WTC11 (cell line): ENCODE measurements at regions not wholly inside any gene's neighbourhood (a gene's known extent, or its start where the extent isn't known, plus 50 kb on each side); places are given as distances from the start of the nearest gene placed in this dataset.

Experiments
- ATAC-seq: fragments of 200-7000 bp; cut with Tn5 transposase; 2 replicates; pipeline ENCODE4 v1.10.0; 2021; ENCODE audit warnings: mild to moderate bottlenecking, moderate library complexity
- CTCF ChIA-PET: fragments of 300-600 bp; sonication (Branson Sonifier 250); formaldehyde crosslinking; loops from one replicate; lab custom pipeline; 2021; ENCODE audit warnings: antibody characterized with exemption; lab: Charles Lee
- POLR2A ChIA-PET: fragments of 350-600 bp; sonication (Branson Sonifier 250); formaldehyde crosslinking; loops from one replicate; lab custom pipeline; 2021; ENCODE audit warnings: antibody characterized with exemption; lab: Charles Lee
- DNase-seq: peaks from one replicate; pipeline ENCODE4 v3.0.0; 2021; ENCODE audit warnings: low spot score
- H3K27ac Mint-ChIP-seq: 2 replicates; pipeline ENCODE4 v1.8.0; 2021; ENCODE audit warnings: mixed read lengths
- H3K27me3 Mint-ChIP-seq: 2 replicates; pipeline ENCODE4 v1.8.0; 2021; ENCODE audit warnings: low read depth, mild to moderate bottlenecking, moderate library complexity, mixed read lengths
- H3K36me3 Mint-ChIP-seq: 2 replicates; pipeline ENCODE4 v1.8.0; 2021; ENCODE audit warnings: mixed read lengths
- H3K4me1 Mint-ChIP-seq: 2 replicates; pipeline ENCODE4 v1.8.0; 2022; ENCODE audit warnings: mixed read lengths
- H3K4me3 Mint-ChIP-seq: 2 replicates; pipeline ENCODE4 v1.8.0; 2021; ENCODE audit warnings: mild to moderate bottlenecking, moderate library complexity, mixed read lengths
- H3K9me3 Mint-ChIP-seq: 2 replicates; pipeline ENCODE4 v1.8.0; 2021; ENCODE audit warnings: mixed read lengths
- CREM ChIP-seq: sonication (generic); formaldehyde crosslinking; IDR thresholded peaks from 2 replicates; pipeline ENCODE4 v1.8.1; 2022; ENCODE audit warnings: mild to moderate bottlenecking, missing genetic modification reagents, moderate library complexity
- ESRRA ChIP-seq: sonication (generic); formaldehyde crosslinking; IDR thresholded peaks from 2 replicates; pipeline ENCODE4 v1.8.1; 2022; ENCODE audit warnings: mild to moderate bottlenecking, missing genetic modification reagents, borderline replicate concordance
- ETV6 ChIP-seq: sonication (generic); formaldehyde crosslinking; IDR thresholded peaks from 2 replicates; pipeline ENCODE4 v1.8.1; 2022; ENCODE audit warnings: mild to moderate bottlenecking, missing genetic modification reagents
- FOXJ3 ChIP-seq: sonication (generic); formaldehyde crosslinking; IDR thresholded peaks from 2 replicates; pipeline ENCODE4 v1.9.0; 2021; ENCODE audit warnings: missing genetic modification reagents, mild to moderate bottlenecking, borderline replicate concordance
- GABPB1 ChIP-seq: sonication (generic); formaldehyde crosslinking; IDR thresholded peaks from 2 replicates; pipeline ENCODE4 v1.8.1; 2023; ENCODE audit warnings: mild to moderate bottlenecking, missing genetic modification reagents
- HMGA2 ChIP-seq: fragments of 250-450 bp; sonication (Bioruptor Pico); IDR thresholded peaks from 2 replicates; pipeline ENCODE4 v1.4.0; 2021; ENCODE audit warnings: mild to moderate bottlenecking, moderate library complexity
- IRF2 ChIP-seq: sonication (generic); formaldehyde crosslinking; IDR thresholded peaks from 2 replicates; pipeline ENCODE4 v1.8.0; 2022; ENCODE audit warnings: low read depth, missing genetic modification reagents, borderline replicate concordance
- MXD4 ChIP-seq: fragments of 250-450 bp; sonication (Bioruptor Pico); IDR thresholded peaks from 2 replicates; pipeline ENCODE4 v1.8.0; 2021; ENCODE audit warnings: mild to moderate bottlenecking, moderate library complexity, borderline replicate concordance
- NFATC4 ChIP-seq: fragments of 250-450 bp; sonication (Bioruptor Pico); IDR thresholded peaks from 2 replicates; pipeline ENCODE4 v1.9.0; 2021; ENCODE audit warnings: mild to moderate bottlenecking
- NFE2L1 ChIP-seq: sonication (generic); formaldehyde crosslinking; IDR thresholded peaks from 2 replicates; pipeline ENCODE4 v1.8.1; 2023; ENCODE audit warnings: missing genetic modification reagents
- NR1H2 ChIP-seq: sonication (generic); formaldehyde crosslinking; IDR thresholded peaks from 2 replicates; pipeline ENCODE4 v1.9.0; 2021; ENCODE audit warnings: mild to moderate bottlenecking, moderate library complexity, missing genetic modification reagents
- NR2C2 ChIP-seq: sonication (generic); formaldehyde crosslinking; IDR thresholded peaks from 2 replicates; pipeline ENCODE4 v1.8.0; 2022; ENCODE audit warnings: mild to moderate bottlenecking, missing genetic modification reagents
- NR3C1 ChIP-seq: sonication (generic); formaldehyde crosslinking; conservative IDR thresholded peaks from 2 replicates; pipeline ENCODE4 v1.8.1; 2023; ENCODE audit warnings: low read depth, mild to moderate bottlenecking, missing genetic modification reagents
- ZBTB21 ChIP-seq: sonication (generic); formaldehyde crosslinking; IDR thresholded peaks from 2 replicates; pipeline ENCODE4 v1.8.1; 2023; ENCODE audit warnings: mild to moderate bottlenecking, missing genetic modification reagents, borderline replicate concordance
- ZNF121 ChIP-seq: sonication (generic); formaldehyde crosslinking; IDR thresholded peaks from 2 replicates; pipeline ENCODE4 v1.8.0; 2023; ENCODE audit warnings: missing genetic modification reagents
- ZNF263 ChIP-seq: sonication (generic); formaldehyde crosslinking; IDR thresholded peaks from 2 replicates; pipeline ENCODE4 v1.8.1; 2022; ENCODE audit warnings: low read depth, mild to moderate bottlenecking, moderate library complexity, missing genetic modification reagents
- TF ChIP-seq, protein P1 (sequence below): fragments of 250-450 bp; sonication (Bioruptor Pico); IDR thresholded peaks from 2 replicates; pipeline ENCODE4 v1.8.0; 2021; ENCODE audit warnings: mild to moderate bottlenecking
- TF ChIP-seq, protein P2 (sequence below): sonication (generic); formaldehyde crosslinking; IDR thresholded peaks from 2 replicates; pipeline ENCODE4 v1.8.0; 2022; ENCODE audit warnings: mild to moderate bottlenecking, missing genetic modification reagents
- TF ChIP-seq, protein P3 (sequence below): sonication (generic); formaldehyde crosslinking; IDR thresholded peaks from 2 replicates; pipeline ENCODE4 v1.8.0; 2023; ENCODE audit warnings: missing genetic modification reagents
- TF ChIP-seq, protein P4 (sequence below): sonication (generic); formaldehyde crosslinking; IDR thresholded peaks from 2 replicates; pipeline ENCODE4 v1.8.0; 2022; ENCODE audit warnings: missing genetic modification reagents
- TF ChIP-seq, protein P5 (sequence below): sonication (generic); formaldehyde crosslinking; IDR thresholded peaks from 2 replicates; pipeline ENCODE4 v1.8.0; 2022; ENCODE audit warnings: mild to moderate bottlenecking, missing genetic modification reagents
- TF ChIP-seq, protein P6 (sequence below): sonication (generic); formaldehyde crosslinking; IDR thresholded peaks from 2 replicates; pipeline ENCODE4 v1.8.0; 2023; ENCODE audit warnings: missing genetic modification reagents, mild to moderate bottlenecking, borderline replicate concordance

DNA sequence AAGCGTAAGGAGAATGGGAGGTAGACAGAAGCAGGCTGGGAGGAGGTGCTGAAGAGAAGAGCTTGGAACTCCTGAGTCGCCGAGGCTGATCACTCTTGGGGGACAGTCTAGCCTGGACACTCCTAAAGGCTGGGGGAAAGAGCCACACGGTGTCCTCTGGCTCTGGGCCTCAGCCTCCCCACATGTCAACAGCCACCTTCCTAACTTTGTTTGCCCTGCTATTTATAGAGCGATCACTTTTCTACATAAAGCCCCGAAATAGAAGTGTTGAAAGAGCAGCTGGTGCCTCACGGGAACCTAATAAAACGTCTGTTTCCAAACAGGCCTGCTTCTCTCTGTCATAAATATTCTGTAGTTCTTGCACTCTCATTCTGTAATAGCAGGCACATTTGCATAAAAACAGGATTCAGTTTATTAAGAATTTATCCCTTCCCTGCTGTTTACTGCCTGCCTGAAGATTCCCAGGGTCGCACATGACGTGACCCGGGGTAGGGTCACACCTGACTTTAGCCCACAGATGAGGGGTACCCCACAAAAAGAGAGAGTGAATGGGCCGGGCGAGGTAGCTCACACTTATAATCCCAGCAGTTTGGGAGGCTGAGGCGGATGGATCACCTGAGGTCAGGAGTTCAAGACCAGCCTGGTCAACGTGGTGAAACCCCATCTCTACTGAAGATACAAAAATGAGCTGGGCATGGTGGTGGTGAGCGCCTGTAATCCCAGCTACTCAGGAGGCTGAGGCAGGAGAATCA lies 212.5 kb downstream of the TOMM20 start:
- ChIA-PET POLR2A (no interaction called here), CTCF (no interaction called here)
- TF ChIP-seq ESRRA (CRISPR knock-in tag) (no peak), ETV6 (CRISPR knock-in tag) (no peak), ZBTB21 (CRISPR knock-in tag) (no peak), NFATC4 (CRISPR knock-in tag) (no peak), NR1H2 (CRISPR knock-in tag) (no peak), FOXJ3 (CRISPR knock-in tag) (no peak), NR3C1 (CRISPR knock-in tag) (no peak), MXD4 (CRISPR knock-in tag) (no peak), CREM (CRISPR knock-in tag) (no peak), ZNF121 (CRISPR knock-in tag) (no peak), ZNF263 (no peak), HMGA2 (CRISPR knock-in tag) (no peak), NFE2L1 (no peak)
- TF ChIP-seq, protein P1, sequence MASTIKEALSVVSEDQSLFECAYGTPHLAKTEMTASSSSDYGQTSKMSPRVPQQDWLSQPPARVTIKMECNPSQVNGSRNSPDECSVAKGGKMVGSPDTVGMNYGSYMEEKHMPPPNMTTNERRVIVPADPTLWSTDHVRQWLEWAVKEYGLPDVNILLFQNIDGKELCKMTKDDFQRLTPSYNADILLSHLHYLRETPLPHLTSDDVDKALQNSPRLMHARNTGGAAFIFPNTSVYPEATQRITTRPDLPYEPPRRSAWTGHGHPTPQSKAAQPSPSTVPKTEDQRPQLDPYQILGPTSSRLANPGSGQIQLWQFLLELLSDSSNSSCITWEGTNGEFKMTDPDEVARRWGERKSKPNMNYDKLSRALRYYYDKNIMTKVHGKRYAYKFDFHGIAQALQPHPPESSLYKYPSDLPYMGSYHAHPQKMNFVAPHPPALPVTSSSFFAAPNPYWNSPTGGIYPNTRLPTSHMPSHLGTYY = no peak
- TF ChIP-seq, protein P2, sequence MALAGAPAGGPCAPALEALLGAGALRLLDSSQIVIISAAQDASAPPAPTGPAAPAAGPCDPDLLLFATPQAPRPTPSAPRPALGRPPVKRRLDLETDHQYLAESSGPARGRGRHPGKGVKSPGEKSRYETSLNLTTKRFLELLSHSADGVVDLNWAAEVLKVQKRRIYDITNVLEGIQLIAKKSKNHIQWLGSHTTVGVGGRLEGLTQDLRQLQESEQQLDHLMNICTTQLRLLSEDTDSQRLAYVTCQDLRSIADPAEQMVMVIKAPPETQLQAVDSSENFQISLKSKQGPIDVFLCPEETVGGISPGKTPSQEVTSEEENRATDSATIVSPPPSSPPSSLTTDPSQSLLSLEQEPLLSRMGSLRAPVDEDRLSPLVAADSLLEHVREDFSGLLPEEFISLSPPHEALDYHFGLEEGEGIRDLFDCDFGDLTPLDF (CRISPR knock-in tag) = no peak
- TF ChIP-seq, protein P3, sequence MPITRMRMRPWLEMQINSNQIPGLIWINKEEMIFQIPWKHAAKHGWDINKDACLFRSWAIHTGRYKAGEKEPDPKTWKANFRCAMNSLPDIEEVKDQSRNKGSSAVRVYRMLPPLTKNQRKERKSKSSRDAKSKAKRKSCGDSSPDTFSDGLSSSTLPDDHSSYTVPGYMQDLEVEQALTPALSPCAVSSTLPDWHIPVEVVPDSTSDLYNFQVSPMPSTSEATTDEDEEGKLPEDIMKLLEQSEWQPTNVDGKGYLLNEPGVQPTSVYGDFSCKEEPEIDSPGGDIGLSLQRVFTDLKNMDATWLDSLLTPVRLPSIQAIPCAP = no peak
- TF ChIP-seq, protein P4, sequence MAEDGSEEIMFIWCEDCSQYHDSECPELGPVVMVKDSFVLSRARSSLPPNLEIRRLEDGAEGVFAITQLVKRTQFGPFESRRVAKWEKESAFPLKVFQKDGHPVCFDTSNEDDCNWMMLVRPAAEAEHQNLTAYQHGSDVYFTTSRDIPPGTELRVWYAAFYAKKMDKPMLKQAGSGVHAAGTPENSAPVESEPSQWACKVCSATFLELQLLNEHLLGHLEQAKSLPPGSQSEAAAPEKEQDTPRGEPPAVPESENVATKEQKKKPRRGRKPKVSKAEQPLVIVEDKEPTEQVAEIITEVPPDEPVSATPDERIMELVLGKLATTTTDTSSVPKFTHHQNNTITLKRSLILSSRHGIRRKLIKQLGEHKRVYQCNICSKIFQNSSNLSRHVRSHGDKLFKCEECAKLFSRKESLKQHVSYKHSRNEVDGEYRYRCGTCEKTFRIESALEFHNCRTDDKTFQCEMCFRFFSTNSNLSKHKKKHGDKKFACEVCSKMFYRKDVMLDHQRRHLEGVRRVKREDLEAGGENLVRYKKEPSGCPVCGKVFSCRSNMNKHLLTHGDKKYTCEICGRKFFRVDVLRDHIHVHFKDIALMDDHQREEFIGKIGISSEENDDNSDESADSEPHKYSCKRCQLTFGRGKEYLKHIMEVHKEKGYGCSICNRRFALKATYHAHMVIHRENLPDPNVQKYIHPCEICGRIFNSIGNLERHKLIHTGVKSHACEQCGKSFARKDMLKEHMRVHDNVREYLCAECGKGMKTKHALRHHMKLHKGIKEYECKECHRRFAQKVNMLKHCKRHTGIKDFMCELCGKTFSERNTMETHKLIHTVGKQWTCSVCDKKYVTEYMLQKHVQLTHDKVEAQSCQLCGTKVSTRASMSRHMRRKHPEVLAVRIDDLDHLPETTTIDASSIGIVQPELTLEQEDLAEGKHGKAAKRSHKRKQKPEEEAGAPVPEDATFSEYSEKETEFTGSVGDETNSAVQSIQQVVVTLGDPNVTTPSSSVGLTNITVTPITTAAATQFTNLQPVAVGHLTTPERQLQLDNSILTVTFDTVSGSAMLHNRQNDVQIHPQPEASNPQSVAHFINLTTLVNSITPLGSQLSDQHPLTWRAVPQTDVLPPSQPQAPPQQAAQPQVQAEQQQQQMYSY (CRISPR knock-in tag) = no peak
- peaks cover 4% of the 10 kb centered on the region; the same call in 1 of the 2 replicates for H3K36me3 Mint-ChIP-seq
- ATAC-seq (no peak), DNase-seq (no peak)
- H3K27me3 Mint-ChIP-seq = peaks cover 18% of the 10 kb centered on the region
- peaks cover 62% of the 10 kb centered on the region for H3K4me1 Mint-ChIP-seq
- peaks cover 10% of the 10 kb centered on the region for H3K9me3 Mint-ChIP-seq
- H3K4me3 Mint-ChIP-seq = no peak overlapping the region
- H3K27ac Mint-ChIP-seq = no peak overlapping the region

DNA sequence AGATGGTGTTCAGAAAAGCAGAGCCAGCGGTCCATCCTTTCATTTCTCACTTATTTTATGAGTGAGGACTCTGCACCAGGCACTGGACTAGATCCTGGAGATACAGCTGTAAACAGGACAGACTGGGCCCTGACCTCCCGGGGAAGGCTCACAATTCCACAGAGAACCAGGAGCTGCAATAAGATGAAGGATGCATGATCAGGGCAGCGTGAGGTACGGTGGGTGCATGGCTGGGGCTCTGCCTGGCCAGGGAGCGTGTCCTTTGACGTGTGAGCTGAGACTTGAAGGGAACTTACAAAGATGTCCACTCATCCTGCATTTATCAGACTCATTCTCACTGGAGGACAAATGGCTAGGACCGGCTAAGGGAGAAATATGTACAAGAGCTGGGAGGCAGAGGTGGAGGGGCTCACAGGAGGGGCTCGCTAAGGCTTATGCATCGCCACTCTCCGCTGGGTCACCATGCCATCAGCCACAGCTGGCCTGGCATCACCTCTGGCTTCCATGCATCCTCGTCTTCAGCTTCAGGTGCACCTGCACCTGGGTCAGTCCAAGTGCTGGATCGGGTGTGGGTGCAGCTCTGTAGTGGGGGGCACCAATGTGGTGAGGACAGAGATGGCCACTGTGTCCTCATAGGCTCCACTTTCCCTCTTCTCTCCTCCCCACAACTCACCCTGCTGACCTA lies 213.9 kb downstream of the TOMM20 start:
- DNase-seq (no peak), ATAC-seq (no peak)
- Mint-ChIP-seq H3K9me3 (peaks cover 10% of the 10 kb centered on the region), H3K27ac (no peak overlapping the region), H3K27me3 (peaks cover 18% of the 10 kb centered on the region), H3K4me1 (peaks cover 62% of the 10 kb centered on the region), H3K36me3 (peaks cover 4% of the 10 kb centered on the region; the same call in 1 of the 2 replicates), H3K4me3 (no peak overlapping the region)
- ChIA-PET POLR2A (no interaction called here), CTCF (no interaction called here)
- TF ChIP-seq GABPB1 (CRISPR knock-in tag) = no peak
- TF ChIP-seq, protein P5, sequence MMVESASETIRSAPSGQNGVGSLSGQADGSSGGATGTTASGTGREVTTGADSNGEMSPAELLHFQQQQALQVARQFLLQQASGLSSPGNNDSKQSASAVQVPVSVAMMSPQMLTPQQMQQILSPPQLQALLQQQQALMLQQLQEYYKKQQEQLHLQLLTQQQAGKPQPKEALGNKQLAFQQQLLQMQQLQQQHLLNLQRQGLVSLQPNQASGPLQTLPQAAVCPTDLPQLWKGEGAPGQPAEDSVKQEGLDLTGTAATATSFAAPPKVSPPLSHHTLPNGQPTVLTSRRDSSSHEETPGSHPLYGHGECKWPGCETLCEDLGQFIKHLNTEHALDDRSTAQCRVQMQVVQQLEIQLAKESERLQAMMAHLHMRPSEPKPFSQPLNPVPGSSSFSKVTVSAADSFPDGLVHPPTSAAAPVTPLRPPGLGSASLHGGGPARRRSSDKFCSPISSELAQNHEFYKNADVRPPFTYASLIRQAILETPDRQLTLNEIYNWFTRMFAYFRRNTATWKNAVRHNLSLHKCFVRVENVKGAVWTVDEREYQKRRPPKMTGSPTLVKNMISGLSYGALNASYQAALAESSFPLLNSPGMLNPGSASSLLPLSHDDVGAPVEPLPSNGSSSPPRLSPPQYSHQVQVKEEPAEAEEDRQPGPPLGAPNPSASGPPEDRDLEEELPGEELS (CRISPR knock-in tag) = no peak
- no peak for TF ChIP-seq IRF2 (CRISPR knock-in tag)
- TF ChIP-seq NR2C2 (CRISPR knock-in tag) = no peak
- TF ChIP-seq, protein P6, sequence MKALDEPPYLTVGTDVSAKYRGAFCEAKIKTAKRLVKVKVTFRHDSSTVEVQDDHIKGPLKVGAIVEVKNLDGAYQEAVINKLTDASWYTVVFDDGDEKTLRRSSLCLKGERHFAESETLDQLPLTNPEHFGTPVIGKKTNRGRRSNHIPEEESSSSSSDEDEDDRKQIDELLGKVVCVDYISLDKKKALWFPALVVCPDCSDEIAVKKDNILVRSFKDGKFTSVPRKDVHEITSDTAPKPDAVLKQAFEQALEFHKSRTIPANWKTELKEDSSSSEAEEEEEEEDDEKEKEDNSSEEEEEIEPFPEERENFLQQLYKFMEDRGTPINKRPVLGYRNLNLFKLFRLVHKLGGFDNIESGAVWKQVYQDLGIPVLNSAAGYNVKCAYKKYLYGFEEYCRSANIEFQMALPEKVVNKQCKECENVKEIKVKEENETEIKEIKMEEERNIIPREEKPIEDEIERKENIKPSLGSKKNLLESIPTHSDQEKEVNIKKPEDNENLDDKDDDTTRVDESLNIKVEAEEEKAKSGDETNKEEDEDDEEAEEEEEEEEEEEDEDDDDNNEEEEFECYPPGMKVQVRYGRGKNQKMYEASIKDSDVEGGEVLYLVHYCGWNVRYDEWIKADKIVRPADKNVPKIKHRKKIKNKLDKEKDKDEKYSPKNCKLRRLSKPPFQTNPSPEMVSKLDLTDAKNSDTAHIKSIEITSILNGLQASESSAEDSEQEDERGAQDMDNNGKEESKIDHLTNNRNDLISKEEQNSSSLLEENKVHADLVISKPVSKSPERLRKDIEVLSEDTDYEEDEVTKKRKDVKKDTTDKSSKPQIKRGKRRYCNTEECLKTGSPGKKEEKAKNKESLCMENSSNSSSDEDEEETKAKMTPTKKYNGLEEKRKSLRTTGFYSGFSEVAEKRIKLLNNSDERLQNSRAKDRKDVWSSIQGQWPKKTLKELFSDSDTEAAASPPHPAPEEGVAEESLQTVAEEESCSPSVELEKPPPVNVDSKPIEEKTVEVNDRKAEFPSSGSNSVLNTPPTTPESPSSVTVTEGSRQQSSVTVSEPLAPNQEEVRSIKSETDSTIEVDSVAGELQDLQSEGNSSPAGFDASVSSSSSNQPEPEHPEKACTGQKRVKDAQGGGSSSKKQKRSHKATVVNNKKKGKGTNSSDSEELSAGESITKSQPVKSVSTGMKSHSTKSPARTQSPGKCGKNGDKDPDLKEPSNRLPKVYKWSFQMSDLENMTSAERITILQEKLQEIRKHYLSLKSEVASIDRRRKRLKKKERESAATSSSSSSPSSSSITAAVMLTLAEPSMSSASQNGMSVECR (CRISPR knock-in tag) = no peak
- no peak for TF ChIP-seq NFE2L1
